ENCODE measurements at regions not wholly inside any gene's neighbourhood (a gene's known extent, or its start where the extent isn't known, plus 50 kb on each side); places are given as distances from the start of the nearest gene placed in this dataset.

DNA sequence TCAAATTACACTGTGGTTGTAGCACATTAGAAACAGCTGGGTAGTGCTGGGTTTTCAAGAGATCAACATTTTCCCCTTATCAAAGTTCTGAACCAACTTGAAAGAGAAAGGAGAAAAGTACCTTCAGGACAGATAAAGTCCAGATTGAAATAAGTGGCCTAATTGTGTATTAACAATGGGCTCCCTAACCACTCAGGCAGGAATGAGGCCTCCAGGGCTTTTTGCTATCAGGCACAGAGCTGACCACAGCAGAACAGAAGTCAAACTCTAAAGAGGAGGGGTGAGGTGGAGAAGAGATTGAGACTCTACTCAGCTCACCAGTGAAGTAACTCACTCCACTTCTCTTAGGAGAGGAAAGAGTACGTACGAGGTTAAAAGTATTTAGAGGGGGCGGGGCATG is 394.1 kb upstream of the PHF14 start:
- TF ChIP-seq, protein P1, sequence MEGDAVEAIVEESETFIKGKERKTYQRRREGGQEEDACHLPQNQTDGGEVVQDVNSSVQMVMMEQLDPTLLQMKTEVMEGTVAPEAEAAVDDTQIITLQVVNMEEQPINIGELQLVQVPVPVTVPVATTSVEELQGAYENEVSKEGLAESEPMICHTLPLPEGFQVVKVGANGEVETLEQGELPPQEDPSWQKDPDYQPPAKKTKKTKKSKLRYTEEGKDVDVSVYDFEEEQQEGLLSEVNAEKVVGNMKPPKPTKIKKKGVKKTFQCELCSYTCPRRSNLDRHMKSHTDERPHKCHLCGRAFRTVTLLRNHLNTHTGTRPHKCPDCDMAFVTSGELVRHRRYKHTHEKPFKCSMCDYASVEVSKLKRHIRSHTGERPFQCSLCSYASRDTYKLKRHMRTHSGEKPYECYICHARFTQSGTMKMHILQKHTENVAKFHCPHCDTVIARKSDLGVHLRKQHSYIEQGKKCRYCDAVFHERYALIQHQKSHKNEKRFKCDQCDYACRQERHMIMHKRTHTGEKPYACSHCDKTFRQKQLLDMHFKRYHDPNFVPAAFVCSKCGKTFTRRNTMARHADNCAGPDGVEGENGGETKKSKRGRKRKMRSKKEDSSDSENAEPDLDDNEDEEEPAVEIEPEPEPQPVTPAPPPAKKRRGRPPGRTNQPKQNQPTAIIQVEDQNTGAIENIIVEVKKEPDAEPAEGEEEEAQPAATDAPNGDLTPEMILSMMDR (IDR thresholded peaks at IDR 0.05), result no peak
- TF ChIP-seq EZH2 (IDR thresholded peaks at IDR 0.05) (no peak), EZH2phosphoT487 (IDR thresholded peaks at IDR 0.05) (no peak)
